ENCODE measurements at regions not wholly inside any gene's neighbourhood (a gene's known extent, or its start where the extent isn't known, plus 50 kb on each side); places are given as distances from the start of the nearest gene placed in this dataset.

DNA sequence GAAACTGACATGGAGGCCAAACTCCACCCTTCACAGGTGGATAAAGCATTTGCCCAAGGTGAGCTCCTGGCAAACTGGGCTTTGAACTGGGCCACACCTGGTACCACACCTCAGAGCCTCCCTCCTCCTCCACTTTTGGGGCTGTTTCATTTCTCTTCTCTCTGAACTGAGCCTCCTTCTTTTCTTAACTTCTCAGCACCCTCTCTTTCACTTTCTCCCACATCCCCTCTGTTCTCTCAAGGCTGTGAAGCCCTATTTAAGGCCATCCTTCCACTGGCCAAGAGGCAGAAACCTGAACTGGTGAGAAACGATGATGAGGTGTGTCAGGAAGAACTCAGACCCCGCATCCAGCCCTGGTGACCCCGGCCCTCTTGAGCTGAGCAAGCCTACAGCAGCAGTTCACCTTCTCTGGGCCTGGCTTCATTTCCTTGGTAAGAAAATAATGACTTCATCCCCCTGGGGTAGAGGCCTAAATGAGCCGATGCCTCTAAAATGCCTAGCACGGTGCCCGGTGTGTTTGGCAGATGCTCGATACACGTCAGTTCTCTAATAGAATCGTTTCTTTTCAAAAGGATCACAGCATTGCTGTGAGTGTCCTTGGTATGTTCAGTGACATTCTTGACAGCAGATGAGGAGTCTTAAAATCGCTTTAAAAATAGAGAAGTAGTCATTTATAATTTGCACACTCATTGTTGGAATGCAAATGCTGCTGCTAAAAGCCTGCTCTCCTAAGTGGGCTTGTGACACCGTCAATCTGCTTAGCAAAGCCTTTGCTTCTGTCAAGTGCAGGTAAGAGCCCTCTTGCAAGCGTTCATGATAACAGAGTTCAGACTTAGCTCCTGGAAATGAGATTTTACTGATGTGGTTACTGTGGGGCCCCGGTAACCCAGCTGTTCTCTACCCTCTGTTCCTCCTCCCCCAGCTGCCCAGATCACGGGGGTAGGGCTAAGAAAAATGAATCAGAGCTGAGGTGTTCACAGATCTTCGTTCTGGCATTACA is 97.7 kb upstream of the ATP2B2 start:
- Histone ChIP-seq H3K27ac (no peak overlapping the region), H3K9me3 (no peaks in the 10 kb centered on the region), H3K4me1 (peaks cover 10% of the 10 kb centered on the region), H3K36me3 (ENCODE audit: insufficient read depth in 1 of 2, low read depth in 1 of 2) (no peaks in the 10 kb centered on the region), H3K4me3 (no peak overlapping the region), H3K27me3 (ENCODE audit: insufficient read depth in 3 of 3, low read length in 2 of 3) (no peaks in the 10 kb centered on the region)
- TF ChIP-seq, protein P1, sequence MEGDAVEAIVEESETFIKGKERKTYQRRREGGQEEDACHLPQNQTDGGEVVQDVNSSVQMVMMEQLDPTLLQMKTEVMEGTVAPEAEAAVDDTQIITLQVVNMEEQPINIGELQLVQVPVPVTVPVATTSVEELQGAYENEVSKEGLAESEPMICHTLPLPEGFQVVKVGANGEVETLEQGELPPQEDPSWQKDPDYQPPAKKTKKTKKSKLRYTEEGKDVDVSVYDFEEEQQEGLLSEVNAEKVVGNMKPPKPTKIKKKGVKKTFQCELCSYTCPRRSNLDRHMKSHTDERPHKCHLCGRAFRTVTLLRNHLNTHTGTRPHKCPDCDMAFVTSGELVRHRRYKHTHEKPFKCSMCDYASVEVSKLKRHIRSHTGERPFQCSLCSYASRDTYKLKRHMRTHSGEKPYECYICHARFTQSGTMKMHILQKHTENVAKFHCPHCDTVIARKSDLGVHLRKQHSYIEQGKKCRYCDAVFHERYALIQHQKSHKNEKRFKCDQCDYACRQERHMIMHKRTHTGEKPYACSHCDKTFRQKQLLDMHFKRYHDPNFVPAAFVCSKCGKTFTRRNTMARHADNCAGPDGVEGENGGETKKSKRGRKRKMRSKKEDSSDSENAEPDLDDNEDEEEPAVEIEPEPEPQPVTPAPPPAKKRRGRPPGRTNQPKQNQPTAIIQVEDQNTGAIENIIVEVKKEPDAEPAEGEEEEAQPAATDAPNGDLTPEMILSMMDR (IDR thresholded peaks at IDR 0.05) = no peak
- intact Hi-C loops (cut with DNase I) = no loop called here
- WGBS, 3 donors = 63 to 69% (median 68%) methylated on average over 15 of the region's 15 CpGs
- ATAC-seq = no peak
- no peak for DNase-seq

DNA sequence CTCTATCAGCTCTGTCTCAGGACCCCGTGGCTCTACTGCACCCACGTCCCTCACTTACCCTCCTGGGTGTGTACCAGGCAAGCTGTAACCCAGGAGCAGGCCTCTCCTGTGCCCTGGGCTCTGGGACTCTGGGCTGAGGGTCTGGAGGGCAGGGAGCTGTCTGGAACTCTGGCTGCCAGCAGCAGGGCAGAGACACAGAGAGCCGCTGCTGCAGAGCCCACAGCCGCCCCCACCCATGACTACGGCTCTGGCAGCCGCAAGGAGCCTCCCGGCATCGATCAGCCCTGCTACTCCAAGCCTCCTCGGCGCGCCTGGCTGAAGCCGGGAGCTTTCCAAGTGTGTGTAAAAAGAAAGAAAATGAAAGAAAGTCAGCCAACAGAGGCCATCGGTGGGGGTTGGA is 103.7 kb upstream of the ATP2B2 start:
- no peak overlapping the region for H3K27ac ChIP-seq
- TF ChIP-seq, protein P1 (IDR thresholded peaks at IDR 0.05) = no peak
- H3K27me3 ChIP-seq (ENCODE audit: insufficient read depth in 3 of 3, low read length in 2 of 3) = peaks cover 0 to 2% (median 0%) of the 10 kb centered on the region in 3 donors
- H3K9me3 ChIP-seq = no peaks in the 10 kb centered on the region
- WGBS, 3 donors = 38 to 56% (median 42%) methylated on average over 13 of the region's 13 CpGs
- no peak for ATAC-seq
- intact Hi-C loops (cut with DNase I) = no loop called here
- no peaks in the 10 kb centered on the region for H3K36me3 ChIP-seq (ENCODE audit: insufficient read depth in 1 of 2, low read depth in 1 of 2)
- H3K4me3 ChIP-seq = no peak overlapping the region
- no peaks in the 10 kb centered on the region for H3K4me1 ChIP-seq
- DNase-seq = no peak

DNA sequence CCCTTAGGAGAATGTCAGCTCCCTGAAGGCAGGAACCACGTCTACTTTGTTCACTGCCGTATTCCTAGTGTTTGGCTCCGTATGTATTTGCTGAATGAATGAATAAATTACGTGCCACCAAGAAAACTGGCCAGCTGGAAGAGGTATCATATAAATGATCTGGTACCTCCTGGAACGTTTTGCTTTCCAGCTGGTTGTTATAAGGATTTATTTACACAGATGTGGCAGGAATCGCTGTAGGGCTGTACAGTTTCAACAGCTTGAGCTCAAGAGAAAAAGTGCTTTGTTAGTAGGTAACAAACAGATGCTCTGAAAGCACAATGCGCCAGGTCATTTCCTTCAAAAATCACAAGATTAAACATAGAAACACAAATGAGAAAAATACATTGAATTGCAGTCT is 108.8 kb upstream of the ATP2B2 start:
- TF ChIP-seq, protein P1 (IDR thresholded peaks at IDR 0.05) = no peak
- H3K9me3 ChIP-seq = no peaks in the 10 kb centered on the region
- 38 to 46% (median 42%) methylated on average over 7 of the region's 7 CpGs for WGBS, 3 donors
- no peaks in the 10 kb centered on the region for H3K36me3 ChIP-seq (ENCODE audit: insufficient read depth in 1 of 2, low read depth in 1 of 2)
- H3K27ac ChIP-seq = no peak overlapping the region
- ATAC-seq = no peak
- no peaks in the 10 kb centered on the region for H3K4me1 ChIP-seq
- intact Hi-C loops (cut with DNase I) = no loop called here
- peaks cover 0 to 2% (median 0%) of the 10 kb centered on the region in 3 donors for H3K27me3 ChIP-seq (ENCODE audit: insufficient read depth in 3 of 3, low read length in 2 of 3)
- no peak overlapping the region for H3K4me3 ChIP-seq
- no peak for DNase-seq

DNA sequence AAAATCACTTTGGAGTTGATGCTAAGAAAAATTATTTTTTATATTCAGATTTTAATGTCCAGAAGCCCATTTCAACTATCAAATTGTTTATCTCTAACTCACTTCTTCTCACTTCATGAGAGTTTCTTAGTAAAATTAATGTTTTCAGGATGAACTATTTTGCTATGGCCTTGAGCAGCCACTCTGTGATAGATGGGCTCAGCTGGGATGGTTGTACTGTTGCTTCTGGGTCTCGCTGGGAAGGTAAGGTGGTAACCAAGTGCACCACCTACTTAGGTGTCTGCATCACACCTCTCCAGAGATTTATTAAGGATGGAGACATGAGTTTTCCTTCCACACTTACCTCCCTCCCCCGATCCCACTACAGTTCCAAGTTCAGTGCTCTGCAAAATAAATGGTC is 110.3 kb upstream of the ATP2B2 start:
- TF ChIP-seq, protein P1 (IDR thresholded peaks at IDR 0.05) = no peak
- DNase-seq = no peak
- H3K27me3 ChIP-seq (ENCODE audit: insufficient read depth in 3 of 3, low read length in 2 of 3) = peaks cover 0 to 5% (median 0%) of the 10 kb centered on the region in 3 donors
- WGBS, 3 donors = 78 to 82% (median 80%) methylated on average over 2 of the region's 2 CpGs
- no peaks in the 10 kb centered on the region for H3K36me3 ChIP-seq (ENCODE audit: insufficient read depth in 1 of 2, low read depth in 1 of 2)
- H3K27ac ChIP-seq = no peak overlapping the region
- intact Hi-C loops (cut with DNase I) = no loop called here
- no peak for ATAC-seq
- no peak overlapping the region for H3K4me3 ChIP-seq
- no peaks in the 10 kb centered on the region for H3K9me3 ChIP-seq
- H3K4me1 ChIP-seq = no peaks in the 10 kb centered on the region
